Ectodermal cell (in vitro differentiated cells): ENCODE measurements at regions not wholly inside any gene's neighbourhood (a gene's known extent, or its start where the extent isn't known, plus 50 kb on each side); places are given as distances from the start of the nearest gene placed in this dataset.

Experiments
- H3K27ac ChIP-seq: 2 replicates; pipeline ENCODE4 v1.7.0; 2013; ENCODE audit warnings: mild to moderate bottlenecking, low read depth, low read length; ENCODE audit not compliant: insufficient read depth, poor library complexity, severe bottlenecking
- H3K27me3 ChIP-seq: 2 replicates; pipeline ENCODE4 v1.7.0; 2013; ENCODE audit warnings: mild to moderate bottlenecking, low read length; ENCODE audit not compliant: insufficient read depth, control insufficient read depth, poor library complexity, severe bottlenecking
- H3K36me3 ChIP-seq: one replicate; pipeline ENCODE4 v1.7.0; 2013; ENCODE audit warnings: low read length; ENCODE audit not compliant: control insufficient read depth, insufficient read depth
- H3K4me1 ChIP-seq: one replicate; pipeline ENCODE4 v1.7.0; 2013; ENCODE audit warnings: low read length; ENCODE audit not compliant: control insufficient read depth, insufficient read depth
- H3K4me3 ChIP-seq: 2 replicates; pipeline ENCODE4 v1.7.0; 2013; ENCODE audit warnings: low read depth, low read length, control low read depth; ENCODE audit not compliant: insufficient read depth
- H3K9me3 ChIP-seq: 2 replicates; pipeline ENCODE4 v1.7.0; 2013; ENCODE audit warnings: mild to moderate bottlenecking, low read length, moderate library complexity; ENCODE audit not compliant: control insufficient read depth
- WGBS, 2 experiments: methylation state at CpG; one replicate each; pipeline ENCODE4 v1.1.7; 2013; ENCODE audit warnings: missing lambda C conversion rate in 2 of 2; 5-methylcytosine and 5-hydroxymethylcytosine counted together

- H3K27ac ChIP-seq: no peak overlapping the region
- H3K27me3 ChIP-seq: no peaks in the 10 kb centered on the region
- H3K4me3 ChIP-seq: no peak overlapping the region
- 77 to 89% methylated on average over 5 to 6 of the region's 6 CpGs for WGBS, 2 experiments
- H3K36me3 ChIP-seq: no peaks in the 10 kb centered on the region
- H3K4me1 ChIP-seq: no peaks in the 10 kb centered on the region
- no peaks in the 10 kb centered on the region for H3K9me3 ChIP-seq
These were observed 188.0 kb upstream of the IL12A start for GRCh38 chr3:159800434-159801155.

- no peak overlapping the region for H3K27ac ChIP-seq
- no peaks in the 10 kb centered on the region for H3K36me3 ChIP-seq
- H3K9me3 ChIP-seq: no peaks in the 10 kb centered on the region
- WGBS, 2 experiments: 71 to 95% methylated on average over 2 of the region's 2 CpGs
- no peak overlapping the region for H3K4me3 ChIP-seq
- no peaks in the 10 kb centered on the region for H3K27me3 ChIP-seq
- H3K4me1 ChIP-seq: no peaks in the 10 kb centered on the region
These were observed 185.8 kb upstream of the IL12A start for GRCh38 chr3:159802864-159803263.

GRCh38 chr3:159803459-159803858, 185.2 kb upstream of the IL12A start:
- H3K4me1 ChIP-seq: no peaks in the 10 kb centered on the region
- 49 to 56% methylated on average over 3 of the region's 3 CpGs for WGBS, 2 experiments

GRCh38 chr3:159804726-159805410, 183.8 kb upstream of the IL12A start:
- H3K4me1 ChIP-seq: no peaks in the 10 kb centered on the region
- 67 to 69% methylated on average over 3 to 5 of the region's 5 CpGs for WGBS, 2 experiments
- no peak overlapping the region for H3K27ac ChIP-seq
- H3K9me3 ChIP-seq: no peaks in the 10 kb centered on the region
- no peaks in the 10 kb centered on the region for H3K27me3 ChIP-seq
- H3K4me3 ChIP-seq: no peak overlapping the region
- H3K36me3 ChIP-seq: no peaks in the 10 kb centered on the region

More at GRCh38 chr3:159803459-159803858, 185.2 kb upstream of the IL12A start:
- Histone ChIP-seq H3K27ac (no peak overlapping the region), H3K36me3 (no peaks in the 10 kb centered on the region), H3K9me3 (no peaks in the 10 kb centered on the region), H3K27me3 (no peaks in the 10 kb centered on the region), H3K4me3 (no peak overlapping the region)

GRCh38 chr3:159805411-159805772, 183.2 kb upstream of the IL12A start:
- Histone ChIP-seq H3K4me1 (no peaks in the 10 kb centered on the region), H3K27ac (no peak overlapping the region), H3K27me3 (no peaks in the 10 kb centered on the region), H3K4me3 (no peak overlapping the region), H3K36me3 (no peaks in the 10 kb centered on the region), H3K9me3 (no peaks in the 10 kb centered on the region)
- WGBS, 2 experiments: 76 to 89% methylated on average over 1 of the region's 1 CpG

GRCh38 chr3:159806412-159806811, 182.2 kb upstream of the IL12A start:
- Histone ChIP-seq H3K9me3 (no peaks in the 10 kb centered on the region), H3K27me3 (no peaks in the 10 kb centered on the region), H3K4me1 (no peaks in the 10 kb centered on the region), H3K36me3 (no peaks in the 10 kb centered on the region), H3K4me3 (no peak overlapping the region), H3K27ac (no peak overlapping the region)
- WGBS, 2 experiments: 88 to 95% methylated on average over 5 of the region's 5 CpGs

GRCh38 chr3:159807137-159808040, 181.2 kb upstream of the IL12A start:
- no peaks in the 10 kb centered on the region for H3K9me3 ChIP-seq
- H3K4me3 ChIP-seq: no peak overlapping the region
- no peaks in the 10 kb centered on the region for H3K27me3 ChIP-seq
- 96 to 100% methylated on average over 3 of the region's 3 CpGs for WGBS, 2 experiments
- H3K27ac ChIP-seq: no peak overlapping the region
- H3K4me1 ChIP-seq: no peaks in the 10 kb centered on the region
- no peaks in the 10 kb centered on the region for H3K36me3 ChIP-seq

- Histone ChIP-seq H3K36me3 (no peaks in the 10 kb centered on the region), H3K9me3 (no peaks in the 10 kb centered on the region), H3K27ac (no peak overlapping the region), H3K27me3 (no peaks in the 10 kb centered on the region), H3K4me1 (peaks cover 9% of the 10 kb centered on the region), H3K4me3 (no peak overlapping the region)
- 67 to 68% methylated on average over 8 of the region's 8 CpGs for WGBS, 2 experiments
These were observed 174.7 kb upstream of the IL12A start for GRCh38 chr3:159813822-159814531.

GRCh38 chr3:159816512-159816911, 172.1 kb upstream of the IL12A start:
- Histone ChIP-seq H3K4me3 (no peak overlapping the region), H3K9me3 (no peaks in the 10 kb centered on the region), H3K4me1 (peaks cover 9% of the 10 kb centered on the region), H3K27ac (no peak overlapping the region), H3K36me3 (no peaks in the 10 kb centered on the region), H3K27me3 (no peaks in the 10 kb centered on the region)
- 82 to 97% methylated on average over 3 of the region's 3 CpGs for WGBS, 2 experiments
